ENCODE measurements at regions not wholly inside any gene's neighbourhood (a gene's known extent, or its start where the extent isn't known, plus 50 kb on each side); places are given as distances from the start of the nearest gene placed in this dataset.
A peak's percentile ranks its signal among the peaks of the same experiment; 100 is the strongest.
"Not testable (repeated sequence)": the region's sequence is repeated elsewhere in the genome, so short reads cannot be mapped to it uniquely, and the experiment has no call there.

- DNase-seq: no peak
These were observed 1347.2 kb downstream of the NLGN4Y start for GRCh38 chrY:15871570-15871969.

- not testable (repeated sequence) for DNase-seq
These were observed 1351.6 kb downstream of the NLGN4Y start for GRCh38 chrY:15875881-15876280.

DNA sequence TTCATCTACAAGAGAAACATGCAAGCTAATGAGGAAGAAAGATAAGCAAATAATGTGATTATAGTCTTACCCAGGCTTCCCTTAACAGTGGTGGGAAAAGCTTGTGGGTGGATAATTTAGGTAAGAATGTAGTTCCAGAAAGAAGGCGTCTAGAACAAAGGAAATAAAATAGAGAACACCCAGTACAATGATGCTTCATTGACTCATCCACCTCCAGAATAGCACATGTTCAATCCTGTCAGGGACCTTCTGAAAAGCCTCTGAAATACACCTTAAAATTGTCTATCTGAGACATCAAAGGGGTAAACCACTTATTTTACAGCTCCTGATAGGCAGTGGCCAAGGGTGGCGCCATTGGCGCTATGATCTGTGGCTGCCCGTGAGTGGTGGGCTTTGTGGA is 1379.2 kb downstream of the NLGN4Y start:
- DNase-seq: not testable (repeated sequence)

DNA sequence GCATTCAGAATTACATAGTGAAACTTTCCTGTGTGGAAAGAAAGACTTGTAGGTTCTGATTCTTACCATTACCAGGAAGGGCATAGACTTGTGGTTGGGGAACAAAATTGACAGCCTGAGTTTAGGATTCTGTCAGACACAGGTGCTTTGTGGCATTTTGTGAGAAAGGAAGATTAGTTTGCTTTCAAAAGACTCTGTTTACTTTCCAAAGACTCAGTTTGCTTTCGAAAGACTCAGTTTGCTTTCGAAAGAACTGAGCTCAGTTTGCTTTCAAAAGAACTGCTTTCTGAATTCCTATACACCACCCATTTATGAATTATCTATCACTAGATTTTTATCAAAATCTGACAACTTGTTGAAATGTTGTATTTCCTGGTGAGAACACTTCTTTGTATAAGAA is 1381.2 kb downstream of the NLGN4Y start:
- DNase-seq: no peak

- no peak for DNase-seq
These were observed 1402.2 kb downstream of the NLGN4Y start for GRCh38 chrY:15926499-15926898.

DNA sequence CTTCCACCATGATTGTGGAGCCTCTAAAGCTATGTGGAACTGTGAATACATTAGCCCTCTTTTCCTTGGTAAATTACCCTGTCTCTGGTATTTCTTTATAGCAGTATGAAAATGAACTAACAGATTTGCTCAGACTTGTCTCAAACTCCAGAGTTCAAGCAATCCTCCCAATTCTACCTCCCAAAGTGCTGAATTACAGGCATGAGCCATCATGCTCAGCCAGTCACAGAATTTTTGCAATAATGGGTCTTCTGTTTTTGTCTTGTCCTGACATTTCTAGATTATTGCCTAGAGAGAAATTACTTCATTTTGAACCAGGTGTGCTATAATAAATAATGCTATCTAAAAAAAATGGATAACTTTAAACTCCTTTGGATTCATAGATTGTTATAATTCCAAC is 1414.5 kb downstream of the NLGN4Y start:
- DNase-seq: no peak

- no peak for DNase-seq
These were observed 1426.7 kb downstream of the NLGN4Y start for GRCh38 chrY:15951041-15951440.

DNA sequence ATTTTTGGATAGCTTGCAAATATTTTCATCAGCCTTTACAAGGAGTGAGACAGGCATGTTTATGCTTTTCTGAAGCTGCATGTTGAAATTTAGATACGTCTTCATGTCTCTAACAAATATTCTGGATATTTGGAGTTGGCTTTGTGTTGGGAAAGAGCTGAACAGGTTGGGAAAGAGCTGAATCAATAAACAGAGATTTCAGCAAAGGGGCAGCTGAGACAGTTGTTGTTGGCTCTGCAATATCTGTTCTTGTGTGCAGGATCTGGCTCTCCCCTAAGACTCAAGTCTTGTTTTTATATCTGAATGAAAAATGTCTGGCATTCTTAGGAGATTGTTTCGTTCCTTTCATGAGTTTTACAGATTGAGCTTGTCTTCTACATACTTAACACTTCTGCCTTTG is 1444.5 kb downstream of the NLGN4Y start:
- no peak for DNase-seq

- DNase-seq: no peak
These were observed 1448.9 kb downstream of the NLGN4Y start for GRCh38 chrY:15973200-15973599.

- no peak for DNase-seq
These were observed 1452.4 kb downstream of the NLGN4Y start for GRCh38 chrY:15976771-15977170.

GRCh38 chrY:15978503-15978902 is 1454.2 kb downstream of the NLGN4Y start:
- DNase-seq: no peak

DNA sequence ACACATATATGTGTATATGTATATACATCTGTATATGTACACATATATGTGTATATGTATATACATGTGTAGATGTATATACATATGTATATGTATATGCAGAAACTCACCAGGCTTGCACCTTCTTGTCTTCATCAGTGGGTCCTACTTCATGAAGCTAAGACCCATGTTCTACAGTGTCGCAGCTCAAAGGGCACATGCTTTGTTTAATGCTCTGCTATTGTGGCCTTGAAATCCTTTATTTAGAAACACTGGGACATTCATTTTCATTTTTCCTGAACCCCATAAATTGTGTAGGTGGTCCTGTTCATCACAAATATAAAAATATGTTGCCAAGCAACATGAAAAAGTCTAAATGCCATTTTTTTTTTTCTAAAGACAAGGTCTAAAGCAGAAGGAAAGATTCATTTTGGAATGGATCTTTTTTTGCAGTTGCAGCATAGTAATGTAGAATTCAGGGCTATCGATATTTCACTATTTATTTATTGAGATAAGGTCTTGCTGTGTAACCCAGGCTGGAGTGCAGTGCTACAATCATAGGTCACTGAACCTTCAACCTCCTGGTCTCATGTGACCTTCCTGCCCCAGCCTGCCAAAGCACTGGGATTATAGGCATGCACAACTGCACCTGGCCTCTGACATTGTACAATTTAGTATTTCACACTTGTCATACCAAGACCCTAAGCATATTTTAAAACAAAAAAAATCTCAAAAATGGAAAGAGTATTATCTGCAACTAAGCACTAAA is 1460.5 kb downstream of the NLGN4Y start:
- DNase-seq: no peak

DNA sequence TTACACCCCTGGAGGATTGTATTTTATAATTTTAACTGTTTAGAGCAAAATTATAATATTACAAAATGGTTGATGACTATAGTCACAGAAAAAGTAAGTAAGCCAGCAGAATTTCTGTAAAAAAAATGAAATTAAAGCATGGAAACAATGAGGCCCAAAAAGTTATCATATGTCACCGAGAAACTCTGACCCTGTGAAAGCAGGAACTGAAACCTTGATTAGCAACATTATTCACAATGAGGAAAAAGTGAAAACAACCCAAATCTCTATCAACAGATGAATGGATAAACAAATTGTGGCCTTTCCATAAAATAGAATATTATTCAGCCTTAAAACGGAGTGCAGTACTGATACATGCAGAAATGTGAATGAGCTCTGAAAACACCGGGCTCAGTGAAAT is 1471.7 kb downstream of the NLGN4Y start:
- no peak for DNase-seq

DNA sequence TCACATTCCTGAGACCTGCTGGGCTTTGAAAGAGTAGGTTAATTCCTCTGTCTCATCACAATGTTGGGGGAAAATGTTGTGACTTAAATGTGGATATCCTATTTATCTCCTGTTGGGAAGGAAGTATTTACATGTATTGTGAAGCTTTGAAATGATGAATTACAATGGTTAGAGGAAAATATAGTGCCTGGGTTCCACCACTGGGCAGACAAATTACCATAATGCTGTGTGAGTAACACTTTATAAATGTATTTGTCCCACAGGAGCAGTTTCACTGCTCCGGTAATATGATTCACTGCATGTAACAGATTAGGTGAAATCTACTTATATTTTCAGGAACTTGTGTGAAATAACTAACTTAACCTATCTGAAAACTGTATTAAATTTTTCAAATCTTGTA is 1476.4 kb downstream of the NLGN4Y start:
- DNase-seq: no peak

DNA sequence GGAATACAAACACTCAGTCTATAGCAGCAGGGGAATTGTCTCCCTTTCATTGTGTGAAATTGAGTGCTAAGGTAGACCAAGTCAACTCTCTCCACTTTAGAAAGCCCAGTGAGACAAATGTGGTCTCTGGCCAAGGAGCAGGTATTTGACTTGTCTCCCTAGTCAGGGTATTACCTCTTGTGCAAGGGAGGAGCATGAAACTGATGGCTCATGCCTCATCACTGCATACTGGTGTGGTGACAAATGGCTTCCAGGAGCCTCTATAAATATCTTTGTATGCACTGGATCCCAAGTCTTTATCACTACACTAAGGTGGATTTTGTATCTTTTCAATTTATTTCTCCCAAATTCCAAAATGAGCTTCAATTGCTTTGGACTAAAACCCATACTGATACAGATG is 1477.6 kb downstream of the NLGN4Y start:
- DNase-seq: no peak

GRCh38 chrY:16051908-16052643 is 1527.7 kb downstream of the NLGN4Y start:
- no peak for DNase-seq

- no peak for DNase-seq
These were observed 1535.8 kb downstream of the NLGN4Y start for GRCh38 chrY:16060141-16060540.

- DNase-seq: no peak
These were observed 1536.4 kb downstream of the NLGN4Y start for GRCh38 chrY:16060686-16061085.

DNA sequence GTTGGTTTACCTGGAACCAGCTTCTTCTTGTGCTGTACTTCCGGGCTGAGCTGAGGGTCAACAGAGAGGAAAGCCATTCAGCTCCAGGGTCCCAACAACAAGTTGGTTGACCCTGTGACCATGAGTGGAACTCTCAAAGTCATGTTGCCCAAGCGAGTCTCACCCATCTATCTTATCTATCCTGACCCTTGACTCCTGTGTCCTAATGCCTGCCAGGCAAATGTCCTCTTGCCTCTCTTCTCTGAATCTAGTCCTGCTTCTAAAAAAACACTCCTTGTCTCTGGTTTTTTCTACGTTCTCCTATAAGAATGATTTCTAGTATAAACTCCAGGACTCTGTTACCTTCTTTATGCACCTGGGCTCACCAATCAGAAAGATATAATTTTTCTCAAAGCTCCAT is 1547.6 kb downstream of the NLGN4Y start:
- no peak for DNase-seq

DNA sequence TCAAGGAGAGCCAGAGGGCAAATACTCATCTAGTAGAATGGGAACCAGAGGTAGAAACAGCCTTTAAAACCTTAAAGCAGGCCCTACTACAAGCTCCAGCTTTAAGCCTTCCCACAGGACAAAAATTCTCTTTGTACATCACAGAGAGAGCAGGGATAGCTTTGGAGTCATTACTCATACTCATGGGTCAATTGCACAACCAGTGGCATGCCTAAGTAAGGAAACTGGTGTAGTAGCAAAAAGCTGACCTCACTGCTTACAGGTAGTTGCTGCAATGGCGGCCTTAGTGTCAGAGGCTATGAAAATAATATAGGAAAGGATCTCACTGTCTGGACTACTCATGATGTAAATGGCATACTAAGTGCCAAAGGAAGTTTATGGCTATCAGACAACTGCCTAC is 1551.4 kb downstream of the NLGN4Y start:
- DNase-seq: no peak

DNA sequence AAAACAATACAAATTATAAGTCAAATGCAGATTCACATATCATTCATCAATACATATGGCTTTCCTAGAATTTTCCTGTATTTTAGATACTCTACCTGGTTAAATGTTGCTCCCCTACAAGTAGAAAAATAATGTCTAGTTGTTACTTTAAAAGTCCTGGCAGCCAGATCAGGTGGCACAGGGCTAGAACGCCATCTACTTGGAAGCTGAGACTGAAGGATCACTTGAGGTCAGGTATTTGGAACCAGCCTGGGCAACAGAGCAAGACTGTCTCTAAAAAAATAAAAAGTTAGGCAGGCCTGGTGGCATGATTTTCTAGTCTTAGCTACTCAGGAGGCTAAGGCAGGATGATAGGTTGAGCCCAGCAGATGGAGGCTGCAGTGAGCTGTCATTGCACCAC is 1573.0 kb downstream of the NLGN4Y start:
- no peak for DNase-seq

- DNase-seq: no peak
These were observed 1577.5 kb downstream of the NLGN4Y start for GRCh38 chrY:16101815-16102214.

- DNase-seq: no peak
These were observed 1582.3 kb downstream of the NLGN4Y start for GRCh38 chrY:16106613-16107012.

DNA sequence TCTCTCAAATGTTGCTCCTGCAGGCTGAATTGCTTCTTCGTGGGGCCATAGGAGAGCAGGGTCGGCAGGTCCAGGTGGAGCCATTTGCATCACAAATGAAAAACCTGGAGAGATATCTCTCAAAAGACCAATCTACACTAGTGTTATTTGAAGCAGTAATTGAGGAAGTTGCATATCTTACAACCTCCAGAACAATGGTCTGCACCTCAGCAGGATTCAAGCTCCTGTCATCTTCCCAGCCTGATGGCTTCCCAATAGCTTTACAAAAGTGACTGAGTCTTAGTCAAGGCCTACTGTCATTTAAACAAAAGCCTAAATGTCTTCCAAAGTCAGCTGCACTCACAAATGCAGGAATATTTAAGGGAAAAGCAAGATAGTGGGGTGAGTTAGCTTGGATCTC is 1584.5 kb downstream of the NLGN4Y start:
- no peak for DNase-seq

DNA sequence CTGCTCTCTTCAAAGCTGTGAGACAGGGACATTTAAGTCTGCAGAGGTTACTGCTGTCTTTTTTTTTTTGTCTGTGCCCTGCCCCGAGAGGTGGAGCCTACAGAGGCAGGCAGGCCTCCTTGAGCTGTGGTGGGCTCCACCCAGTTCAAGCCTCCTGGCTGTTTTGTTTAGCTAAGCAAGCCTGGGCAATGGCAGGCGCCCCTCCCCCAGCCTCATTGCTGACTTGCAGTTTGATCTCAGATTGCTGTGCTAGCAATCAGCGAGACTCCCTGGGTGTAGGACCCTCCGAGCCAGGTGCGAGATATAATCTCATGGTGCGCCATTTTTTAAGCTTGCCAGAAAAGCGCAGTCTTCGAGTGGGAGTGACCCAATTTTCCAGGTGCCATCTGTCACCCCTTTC is 1595.8 kb downstream of the NLGN4Y start:
- peak; percentile 0 for DNase-seq

All from stimulated activated CD4-positive, alpha-beta T cell treated with anti-CD3 and anti-CD28 coated beads, Interleukin-15, amount 100 ng/mL, for 24 hours (primary cell).